Prostate gland (tissue), 2 donors: ENCODE measurements at regions not wholly inside any gene's neighbourhood (a gene's known extent, or its start where the extent isn't known, plus 50 kb on each side); places are given as distances from the start of the nearest gene placed in this dataset.

ENCODE experiments used
- DNase-seq: peaks from one replicate; pipeline ENCODE4 v3.0.0-alpha.2; 2019; ENCODE audit warnings: low spot score
- H3K27ac ChIP-seq, 2 donors: fragments of 200-600 bp; sonication (generic); 2 replicates each; pipeline ENCODE4 v1.5.1; 2017 to 2019
- H3K27me3 ChIP-seq: fragments of 200-600 bp; sonication (generic); replicated peaks from 2 replicates; pipeline ENCODE4 v1.5.1; 2019; ENCODE audit not compliant: insufficient read depth
- H3K36me3 ChIP-seq, 2 donors: fragments of 200-600 bp; sonication (generic); 1 replicate in 1 of 2; 2 replicates in 1 of 2; pipeline versions ENCODE4 v1.5.1 to v1.8.1; 2017 to 2019
- H3K4me1 ChIP-seq: fragments of 200-600 bp; sonication (generic); replicated peaks from 2 replicates; pipeline ENCODE4 v1.5.1; 2019
- H3K4me3 ChIP-seq, 2 donors: fragments of 200-600 bp; sonication (generic); 2 replicates each; pipeline ENCODE4 v1.5.1; 2017 to 2019
- H3K9me3 ChIP-seq: fragments of 200-600 bp; sonication (generic); 2 replicates; pipeline ENCODE4 v1.5.1; 2017
- CTCF ChIP-seq, 4 experiments: fragments of 200-600 bp in 2 of 4; fragments of 450-650 bp in 2 of 4; sonication (generic) in 2 of 4; IDR thresholded peaks; 1 replicate in 3 of 4; 2 replicates in 1 of 4; pipeline ENCODE4 v1.5.1; 2016 to 2019; ENCODE audit warnings: antibody characterized with exemption in 4 of 4, mild to moderate bottlenecking in 2 of 4, moderate library complexity in 2 of 4
- POLR2A ChIP-seq: fragments of 450-650 bp; IDR thresholded peaks from one replicate; pipeline ENCODE4 v1.6.1; 2016; ENCODE audit warnings: antibody characterized with exemption, mild to moderate bottlenecking
- POLR2AphosphoS5 ChIP-seq: sonication (generic); formaldehyde crosslinking; IDR thresholded peaks from one replicate; pipeline ENCODE4 v1.6.1; 2017; ENCODE audit warnings: antibody characterized with exemption
- WGBS: methylation state at CpG from one replicate; pipeline ENCODE4 v1.1.5; 2018; 5-methylcytosine and 5-hydroxymethylcytosine counted together
- intact Hi-C: fragments of 100-400 bp; cut with DNase I; formaldehyde crosslinking; loops from one replicate; pipeline ENCODE4 v1.14.2; 2022

GRCh38 chr7:35355199-35355598, 101.3 kb upstream of the TBX20 start:
- WGBS = 68% methylated on average over 2 of the region's 2 CpGs
- H3K27me3 ChIP-seq = no peaks in the 10 kb centered on the region
- H3K27ac ChIP-seq = no peak overlapping the region
- H3K36me3 ChIP-seq = no peaks in the 10 kb centered on the region
- intact Hi-C loops = no loop called here
- H3K9me3 ChIP-seq = no peaks in the 10 kb centered on the region
- no peaks in the 10 kb centered on the region for H3K4me1 ChIP-seq
- DNase-seq = no peak
- no peak for TF ChIP-seq CTCF (IDR thresholded peaks at IDR 0.05)
- no peak for TF ChIP-seq POLR2AphosphoS5
- TF ChIP-seq POLR2A = no peak
- H3K4me3 ChIP-seq = no peak overlapping the region

- Histone ChIP-seq H3K4me1 (no peaks in the 10 kb centered on the region), H3K4me3 (no peak overlapping the region), H3K27me3 (no peaks in the 10 kb centered on the region), H3K27ac (no peak overlapping the region), H3K9me3 (no peaks in the 10 kb centered on the region), H3K36me3 (no peaks in the 10 kb centered on the region)
- intact Hi-C loops = no loop called here
- 46% methylated on average over 6 of the region's 6 CpGs for WGBS
- no peak for DNase-seq
- no peak for TF ChIP-seq POLR2A
- TF ChIP-seq POLR2AphosphoS5 = no peak
- no peak for TF ChIP-seq CTCF (IDR thresholded peaks at IDR 0.05)
These were observed 99.6 kb upstream of the TBX20 start for GRCh38 chr7:35353481-35353880.

GRCh38 chr7:35351466-35351865, 97.6 kb upstream of the TBX20 start:
- intact Hi-C loops = no loop called here
- Histone ChIP-seq H3K27ac (no peak overlapping the region), H3K36me3 (no peaks in the 10 kb centered on the region), H3K27me3 (no peaks in the 10 kb centered on the region), H3K4me3 (no peak overlapping the region), H3K9me3 (no peaks in the 10 kb centered on the region), H3K4me1 (no peaks in the 10 kb centered on the region)
- TF ChIP-seq CTCF (IDR thresholded peaks at IDR 0.05) (no peak), POLR2A (no peak), POLR2AphosphoS5 (no peak)
- 97% methylated on average over 4 of the region's 4 CpGs for WGBS
- DNase-seq = no peak

GRCh38 chr7:35348611-35349400, 94.9 kb upstream of the TBX20 start:
- Histone ChIP-seq H3K36me3 (no peaks in the 10 kb centered on the region), H3K27ac (no peak overlapping the region), H3K9me3 (no peaks in the 10 kb centered on the region), H3K4me1 (no peaks in the 10 kb centered on the region), H3K27me3 (no peaks in the 10 kb centered on the region), H3K4me3 (no peak overlapping the region)
- no peak for DNase-seq
- 81% methylated on average over 10 of the region's 10 CpGs for WGBS
- TF ChIP-seq POLR2AphosphoS5 = no peak
- intact Hi-C loops = no loop called here

GRCh38 chr7:35342786-35343185, 88.9 kb upstream of the TBX20 start:
- H3K4me3 ChIP-seq = no peak overlapping the region
- no peaks in the 10 kb centered on the region for H3K36me3 ChIP-seq
- H3K9me3 ChIP-seq = no peaks in the 10 kb centered on the region
- WGBS = 91% methylated on average over 3 of the region's 3 CpGs
- DNase-seq = no peak
- no peak for TF ChIP-seq POLR2A
- no peak for TF ChIP-seq CTCF (IDR thresholded peaks at IDR 0.05)
- TF ChIP-seq POLR2AphosphoS5 = no peak
- no peak overlapping the region for H3K27ac ChIP-seq
- H3K4me1 ChIP-seq = no peaks in the 10 kb centered on the region
- intact Hi-C loops = no loop called here
- H3K27me3 ChIP-seq = no peaks in the 10 kb centered on the region
